Mesendoderm (in vitro differentiated cells): ENCODE measurements at regions not wholly inside any gene's neighbourhood (a gene's known extent, or its start where the extent isn't known, plus 50 kb on each side); places are given as distances from the start of the nearest gene placed in this dataset.

ENCODE experiments used
- DNase-seq: peaks from one replicate; pipeline ENCODE4 v3.0.0; 2013
- H2AK5ac ChIP-seq: 2 replicates; pipeline ENCODE4 v1.6.1; 2013; ENCODE audit warnings: low read length, inconsistent platforms
- H2BK120ac ChIP-seq: 2 replicates; pipeline ENCODE4 v1.6.1; 2013; ENCODE audit warnings: low read depth, mild to moderate bottlenecking, low read length, moderate library complexity, mixed read lengths
- H2BK15ac ChIP-seq: replicated peaks from 2 replicates; pipeline ENCODE4 v1.6.1; 2013; ENCODE audit warnings: low read depth, mild to moderate bottlenecking, moderate library complexity
- H2BK5ac ChIP-seq: 2 replicates; pipeline ENCODE4 v1.6.1; 2013; ENCODE audit warnings: low read length, inconsistent platforms
- H3K18ac ChIP-seq: 2 replicates; pipeline ENCODE4 v1.6.1; 2013; ENCODE audit warnings: mild to moderate bottlenecking, low read length, mixed read lengths
- H3K23ac ChIP-seq: one replicate; pipeline ENCODE4 v1.6.1; 2013; ENCODE audit warnings: low read length
- H3K27ac ChIP-seq: 2 replicates; pipeline ENCODE4 v1.5.1; 2013; ENCODE audit warnings: low read depth, mild to moderate bottlenecking, inconsistent platforms, low read length, moderate library complexity
- H3K27me3 ChIP-seq: 2 replicates; pipeline ENCODE4 v1.6.1; 2013; ENCODE audit warnings: low read length, control low read depth, mild to moderate bottlenecking, inconsistent platforms; ENCODE audit not compliant: insufficient read depth, poor library complexity
- H3K36me3 ChIP-seq: 2 replicates; pipeline ENCODE4 v1.6.1; 2013; ENCODE audit warnings: low read length, inconsistent platforms; ENCODE audit not compliant: control insufficient read depth, insufficient read depth
- H3K4ac ChIP-seq: one replicate; pipeline ENCODE4 v1.6.1; 2013; ENCODE audit warnings: low read depth, mild to moderate bottlenecking, low read length, moderate library complexity
- H3K4me1 ChIP-seq: 2 replicates; pipeline ENCODE4 v1.6.1; 2013; ENCODE audit warnings: low read depth, low read length, inconsistent platforms; ENCODE audit not compliant: control insufficient read depth
- H3K4me2 ChIP-seq: 2 replicates; pipeline ENCODE4 v1.6.1; 2013; ENCODE audit warnings: low read length
- H3K4me3 ChIP-seq: 2 replicates; pipeline ENCODE4 v1.5.1; 2013; ENCODE audit warnings: mild to moderate bottlenecking, low read length
- H3K56ac ChIP-seq: one replicate; pipeline ENCODE4 v1.6.1; 2013; ENCODE audit warnings: low read length
- H3K79me1 ChIP-seq: 2 replicates; pipeline ENCODE4 v1.6.1; 2013; ENCODE audit warnings: low read length, inconsistent platforms
- H3K79me2 ChIP-seq: 2 replicates; pipeline ENCODE4 v1.6.1; 2013; ENCODE audit warnings: mild to moderate bottlenecking, low read length; ENCODE audit not compliant: control insufficient read depth, insufficient read depth
- H3K9ac ChIP-seq: 2 replicates; pipeline ENCODE4 v1.6.1; 2013; ENCODE audit warnings: low read length, inconsistent platforms
- H4K5ac ChIP-seq: one replicate; pipeline ENCODE4 v1.6.1; 2013; ENCODE audit warnings: low read length
- H4K8ac ChIP-seq: one replicate; pipeline ENCODE4 v1.6.1; 2013; ENCODE audit warnings: low read depth, mild to moderate bottlenecking, control low read depth, low read length, moderate library complexity
- WGBS: extraction: QIAGEN DNeasy Blood & Tissue Kit; methylation state at CpG from one replicate; pipeline ENCODE4 v1.1.7; 2013; ENCODE audit warnings: low lambda C conversion rate, missing lambda C conversion rate; ENCODE audit not compliant: insufficient coverage; ENCODE audit errors: extremely low coverage; 5-methylcytosine and 5-hydroxymethylcytosine counted together

- no peak overlapping the region for H4K8ac ChIP-seq
- no peaks in the 10 kb centered on the region for H3K36me3 ChIP-seq
- no peak for DNase-seq
- no peaks in the 10 kb centered on the region for H3K79me1 ChIP-seq
- H3K4me1 ChIP-seq = no peaks in the 10 kb centered on the region
- H2AK5ac ChIP-seq = no peak overlapping the region
- no peak overlapping the region for H3K56ac ChIP-seq
- no peak overlapping the region for H3K27ac ChIP-seq
- H3K79me2 ChIP-seq = no peaks in the 10 kb centered on the region
- no peak overlapping the region for H2BK15ac ChIP-seq
- no peak overlapping the region for H2BK5ac ChIP-seq
- H4K5ac ChIP-seq = no peak overlapping the region
- H3K9ac ChIP-seq = no peak overlapping the region
- WGBS = no CpG with 5 or more reads among the region's 5 CpGs
- no peaks in the 10 kb centered on the region for H3K27me3 ChIP-seq
- H3K4me3 ChIP-seq = no peak overlapping the region
- H2BK120ac ChIP-seq = no peak overlapping the region
- no peak overlapping the region for H3K23ac ChIP-seq
- H3K4ac ChIP-seq = no peak overlapping the region
- no peak overlapping the region for H3K18ac ChIP-seq
- no peak overlapping the region for H3K4me2 ChIP-seq
Measured at GRCh38 chr20:11364736-11365135, 553.0 kb upstream of the BTBD3 start.

GRCh38 chr20:11366660-11367059 lies 551.0 kb upstream of the BTBD3 start:
- no peak overlapping the region for H3K18ac ChIP-seq
- no peak overlapping the region for H3K23ac ChIP-seq
- H2BK5ac ChIP-seq = no peak overlapping the region
- no peaks in the 10 kb centered on the region for H3K27me3 ChIP-seq
- no peak overlapping the region for H3K56ac ChIP-seq
- no peak overlapping the region for H2BK120ac ChIP-seq
- H3K4me2 ChIP-seq = no peak overlapping the region
- H2BK15ac ChIP-seq = no peak overlapping the region
- H3K4ac ChIP-seq = no peak overlapping the region
- no peaks in the 10 kb centered on the region for H3K79me1 ChIP-seq
- no peak overlapping the region for H4K8ac ChIP-seq
- H4K5ac ChIP-seq = no peak overlapping the region
- H3K79me2 ChIP-seq = no peaks in the 10 kb centered on the region
- no peaks in the 10 kb centered on the region for H3K4me1 ChIP-seq
- H3K27ac ChIP-seq = no peak overlapping the region
- DNase-seq = no peak
- H3K4me3 ChIP-seq = no peak overlapping the region
- H3K9ac ChIP-seq = no peak overlapping the region
- WGBS = no CpG with 5 or more reads among the region's 4 CpGs
- H2AK5ac ChIP-seq = no peak overlapping the region
- H3K36me3 ChIP-seq = no peaks in the 10 kb centered on the region

DNA sequence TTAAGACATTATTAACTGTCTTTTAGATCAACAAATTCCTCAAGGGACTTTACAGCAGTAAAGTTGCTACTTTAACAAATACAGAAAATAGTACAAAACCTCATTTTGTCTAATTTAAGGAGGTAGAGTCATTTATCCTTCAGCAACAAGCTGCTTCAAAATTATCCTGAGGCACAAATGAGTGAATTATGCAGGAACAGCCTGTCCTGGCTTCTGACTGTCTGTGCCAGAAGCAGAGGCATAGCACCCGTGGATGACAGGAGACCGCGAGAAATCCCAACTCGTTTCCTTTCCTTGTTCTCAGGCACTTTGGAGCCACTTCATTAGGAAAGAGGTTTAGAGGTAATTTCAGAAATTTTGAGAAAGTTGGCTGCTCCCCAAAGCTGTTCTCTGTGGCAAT lies 549.2 kb upstream of the BTBD3 start:
- no peak overlapping the region for H2AK5ac ChIP-seq
- H3K27me3 ChIP-seq = no peaks in the 10 kb centered on the region
- H3K36me3 ChIP-seq = no peaks in the 10 kb centered on the region
- WGBS = no CpG with 5 or more reads among the region's 4 CpGs
- no peak overlapping the region for H2BK120ac ChIP-seq
- no peak for DNase-seq
- no peaks in the 10 kb centered on the region for H3K4me1 ChIP-seq
- H4K8ac ChIP-seq = no peak overlapping the region
- no peaks in the 10 kb centered on the region for H3K79me2 ChIP-seq
- no peak overlapping the region for H3K4ac ChIP-seq
- H3K18ac ChIP-seq = no peak overlapping the region
- H3K9ac ChIP-seq = no peak overlapping the region
- no peak overlapping the region for H2BK5ac ChIP-seq
- H3K23ac ChIP-seq = no peak overlapping the region
- no peak overlapping the region for H4K5ac ChIP-seq
- H3K4me2 ChIP-seq = no peak overlapping the region
- no peak overlapping the region for H3K4me3 ChIP-seq
- no peak overlapping the region for H2BK15ac ChIP-seq
- no peak overlapping the region for H3K27ac ChIP-seq
- no peak overlapping the region for H3K56ac ChIP-seq
- no peaks in the 10 kb centered on the region for H3K79me1 ChIP-seq

- Histone ChIP-seq H2AK5ac (peak overlapping the region; percentile 53), H3K4me2 (no peak overlapping the region), H3K4me1 (no peaks in the 10 kb centered on the region), H4K5ac (no peak overlapping the region), H3K18ac (no peak overlapping the region), H2BK5ac (no peak overlapping the region), H3K56ac (no peak overlapping the region), H4K8ac (no peak overlapping the region), H2BK120ac (no peak overlapping the region), H2BK15ac (no peak overlapping the region), H3K79me1 (no peaks in the 10 kb centered on the region), H3K79me2 (no peaks in the 10 kb centered on the region), H3K23ac (no peak overlapping the region), H3K27me3 (no peaks in the 10 kb centered on the region), H3K9ac (no peak overlapping the region), H3K4ac (no peak overlapping the region), H3K4me3 (no peak overlapping the region), H3K27ac (no peak overlapping the region), H3K36me3 (no peaks in the 10 kb centered on the region)
- no peak for DNase-seq
- 100% methylated on average over 3 of the region's 12 CpGs for WGBS
Measured at GRCh38 chr20:11368965-11369711, 548.6 kb upstream of the BTBD3 start.

DNA sequence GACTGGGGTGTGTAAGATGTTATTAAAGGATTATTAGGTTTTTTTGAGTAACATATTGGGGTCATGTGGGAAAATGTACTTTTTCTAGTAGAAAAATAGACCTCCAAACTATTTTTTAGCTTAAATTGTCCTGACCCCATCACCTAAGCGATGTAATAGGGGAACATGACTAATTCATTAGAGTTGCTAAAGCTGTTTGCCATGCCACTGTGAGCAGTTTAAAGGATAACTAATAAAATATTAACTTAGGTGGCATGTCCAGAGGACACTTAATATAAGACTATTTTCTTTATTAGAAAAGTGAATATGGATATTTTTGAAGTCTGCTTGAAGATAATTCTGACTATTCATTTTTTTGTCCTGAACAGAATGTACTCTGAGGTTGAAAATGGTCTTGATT lies 545.9 kb upstream of the BTBD3 start:
- Histone ChIP-seq H3K56ac (no peak overlapping the region), H2BK120ac (no peak overlapping the region), H2BK5ac (no peak overlapping the region), H2AK5ac (no peak overlapping the region), H3K4ac (no peak overlapping the region), H3K27ac (no peak overlapping the region), H2BK15ac (no peak overlapping the region), H3K27me3 (no peaks in the 10 kb centered on the region), H3K4me3 (no peak overlapping the region), H3K4me2 (no peak overlapping the region), H3K79me2 (no peaks in the 10 kb centered on the region), H3K9ac (no peak overlapping the region), H3K23ac (no peak overlapping the region), H4K5ac (no peak overlapping the region), H3K18ac (no peak overlapping the region), H3K4me1 (no peaks in the 10 kb centered on the region), H4K8ac (no peak overlapping the region), H3K79me1 (no peaks in the 10 kb centered on the region), H3K36me3 (no peaks in the 10 kb centered on the region)
- no CpG with 5 or more reads among the region's 1 CpG for WGBS
- DNase-seq = no peak
